GM18870 (cell line): ENCODE measurements at regions not wholly inside any gene's neighbourhood (a gene's known extent, or its start where the extent isn't known, plus 50 kb on each side); places are given as distances from the start of the nearest gene placed in this dataset.
"Not testable (repeated sequence)": the region's sequence is repeated elsewhere in the genome, so short reads cannot be mapped to it uniquely, and the experiment has no call there.

Source experiments
- ATAC-seq: cut with Tn5 transposase; IDR thresholded peaks from one replicate; pipeline ENCODE4 v1.9.1; 2021; ENCODE audit warnings: moderate library complexity; ENCODE audit not compliant: unreplicated experiment

DNA sequence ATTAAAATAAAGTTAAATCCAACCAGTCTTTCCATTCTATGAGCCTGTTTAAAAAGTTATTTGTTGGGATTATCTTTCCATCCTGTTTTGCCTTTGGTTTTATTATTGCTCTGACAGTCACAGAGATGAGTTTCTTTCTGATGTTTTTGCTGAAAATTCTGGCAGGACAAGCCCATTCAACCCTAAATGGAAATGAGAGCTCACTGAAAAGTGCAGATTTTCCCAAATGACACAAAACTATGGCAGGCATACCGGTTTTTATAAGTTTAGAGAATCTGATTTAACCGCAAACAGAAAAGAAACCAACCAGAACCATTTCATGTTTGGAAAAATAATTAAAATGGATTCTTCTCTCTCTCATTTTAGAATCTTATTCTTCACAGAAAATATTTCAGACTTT is 238.1 kb upstream of the SGO1 start:
- ATAC-seq, result no peak

DNA sequence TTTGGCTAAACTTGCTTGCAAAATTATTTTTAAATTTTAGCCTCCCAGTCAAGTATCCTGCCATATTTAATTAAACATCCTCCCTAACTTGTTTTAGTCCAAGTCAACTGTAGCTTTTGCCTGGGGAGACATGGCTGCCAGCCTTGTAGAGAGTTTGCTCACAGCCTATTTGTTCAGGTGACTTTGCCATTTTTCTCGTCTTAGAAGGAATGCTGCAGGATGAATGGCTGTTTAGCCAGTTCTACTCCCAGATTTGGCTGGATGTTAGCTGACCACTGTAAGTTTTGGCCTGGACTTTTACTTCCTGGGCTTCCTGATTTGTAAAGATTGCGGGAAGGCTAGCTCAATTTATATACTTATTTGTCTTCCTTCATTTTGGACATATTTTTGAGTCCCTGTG is 236.4 kb upstream of the SGO1 start:
- ATAC-seq, result no peak

DNA sequence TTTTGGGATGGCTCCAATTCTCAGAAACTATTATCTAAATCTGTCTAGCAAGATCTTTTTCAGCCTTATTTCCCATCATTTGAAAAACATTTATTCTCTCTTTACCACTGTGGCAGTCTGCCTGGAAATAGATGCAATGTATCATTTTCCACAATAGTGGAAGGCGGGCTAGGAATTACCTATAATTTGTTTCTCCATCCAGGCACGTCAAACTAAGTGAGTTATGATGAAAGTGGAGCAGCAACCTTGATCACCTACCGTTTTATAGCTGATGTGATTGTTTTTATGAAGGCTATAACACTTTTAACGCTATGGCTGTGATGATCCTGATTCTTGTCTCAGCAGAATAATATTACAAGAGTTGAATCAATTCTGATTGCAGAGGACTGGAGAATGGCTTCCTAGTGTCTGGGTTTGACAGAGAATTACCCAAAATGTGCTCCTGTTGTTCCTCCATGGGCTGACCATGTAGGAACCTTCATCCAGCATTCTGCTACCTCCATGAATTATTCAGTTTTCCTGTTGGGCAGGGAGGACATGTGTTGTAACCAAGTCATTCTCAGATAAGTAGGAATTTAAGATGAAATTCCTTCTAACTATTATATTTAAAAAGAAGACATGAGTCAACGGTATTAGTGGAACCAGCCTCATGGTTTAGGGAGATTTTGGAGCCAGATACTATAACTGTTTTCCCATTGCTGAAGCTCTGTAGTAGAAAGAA is 231.5 kb upstream of the SGO1 start:
- ATAC-seq, result no peak

DNA sequence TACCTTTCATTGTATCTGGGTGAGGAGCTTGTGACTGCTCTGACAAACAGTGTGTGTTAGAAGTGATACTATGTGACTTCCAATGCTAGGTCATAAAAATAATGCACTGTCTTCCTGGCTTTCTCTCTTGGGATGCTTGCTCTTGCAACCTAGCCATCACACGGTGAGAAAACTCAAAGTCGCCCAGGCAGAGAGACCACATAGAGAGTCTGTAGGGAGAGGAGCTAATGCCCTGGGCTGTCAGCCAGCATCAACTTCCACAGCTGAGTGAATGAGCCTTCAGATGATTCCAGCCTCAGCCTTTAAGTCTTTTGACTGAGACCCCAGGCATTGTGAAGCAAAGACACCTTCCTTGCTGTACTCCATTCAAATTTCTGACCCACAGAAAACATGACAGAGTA is 220.6 kb upstream of the SGO1 start:
- ATAC-seq, result no peak

DNA sequence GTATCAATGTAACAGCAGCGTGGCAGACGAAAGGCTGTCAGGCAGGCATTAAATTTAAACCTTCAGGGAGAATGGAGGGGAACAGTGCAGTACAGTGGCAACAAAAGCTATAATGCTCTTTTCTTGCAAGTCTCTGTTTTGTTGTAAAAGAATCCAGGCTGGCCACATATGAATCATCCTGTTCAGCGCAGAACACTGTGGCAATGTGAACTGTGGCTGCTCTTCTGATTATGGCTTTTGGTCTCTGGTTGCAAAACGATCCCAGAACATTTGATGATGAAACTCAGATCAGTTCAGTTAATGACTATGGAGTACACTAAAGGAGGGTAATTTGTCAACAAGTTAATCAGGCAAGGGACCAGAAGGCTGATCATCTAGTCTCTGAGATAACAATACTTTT is 219.7 kb upstream of the SGO1 start:
- no peak for ATAC-seq

DNA sequence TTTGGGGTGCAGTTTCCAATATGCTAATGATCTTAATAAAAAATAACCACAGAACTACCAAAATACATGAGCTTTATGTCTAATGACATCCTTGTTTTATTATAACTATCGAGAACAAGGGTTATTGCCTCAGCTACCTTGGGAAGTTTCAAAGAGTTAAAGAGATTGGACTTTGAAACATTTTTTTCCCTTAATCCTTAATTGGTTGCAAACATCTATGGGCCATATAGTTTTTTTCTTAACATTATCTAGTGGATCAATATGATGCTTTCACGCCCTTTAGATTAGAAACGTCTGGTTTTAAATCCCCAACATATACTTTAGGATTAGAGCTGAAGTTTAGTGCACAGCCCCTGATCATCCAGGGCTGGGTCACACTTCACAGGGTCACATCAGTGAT is 219.2 kb upstream of the SGO1 start:
- no peak for ATAC-seq

DNA sequence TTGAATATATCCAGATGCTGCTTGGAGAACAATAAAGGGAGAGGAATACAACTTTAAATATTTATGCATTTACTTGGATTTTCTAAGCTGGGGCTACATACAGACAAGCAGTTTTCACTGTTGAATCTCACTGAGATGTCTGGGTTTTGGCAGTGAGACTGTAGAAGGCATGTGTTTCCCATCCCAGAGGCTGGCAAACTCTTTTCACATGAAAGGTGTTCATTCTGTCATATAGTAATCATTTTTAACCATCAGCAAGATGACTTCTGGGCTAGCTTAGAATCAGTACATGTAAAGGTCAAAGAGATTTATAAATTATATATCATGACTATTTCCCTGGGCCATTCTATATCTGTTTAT is 218.7 kb upstream of the SGO1 start:
- no peak for ATAC-seq

DNA sequence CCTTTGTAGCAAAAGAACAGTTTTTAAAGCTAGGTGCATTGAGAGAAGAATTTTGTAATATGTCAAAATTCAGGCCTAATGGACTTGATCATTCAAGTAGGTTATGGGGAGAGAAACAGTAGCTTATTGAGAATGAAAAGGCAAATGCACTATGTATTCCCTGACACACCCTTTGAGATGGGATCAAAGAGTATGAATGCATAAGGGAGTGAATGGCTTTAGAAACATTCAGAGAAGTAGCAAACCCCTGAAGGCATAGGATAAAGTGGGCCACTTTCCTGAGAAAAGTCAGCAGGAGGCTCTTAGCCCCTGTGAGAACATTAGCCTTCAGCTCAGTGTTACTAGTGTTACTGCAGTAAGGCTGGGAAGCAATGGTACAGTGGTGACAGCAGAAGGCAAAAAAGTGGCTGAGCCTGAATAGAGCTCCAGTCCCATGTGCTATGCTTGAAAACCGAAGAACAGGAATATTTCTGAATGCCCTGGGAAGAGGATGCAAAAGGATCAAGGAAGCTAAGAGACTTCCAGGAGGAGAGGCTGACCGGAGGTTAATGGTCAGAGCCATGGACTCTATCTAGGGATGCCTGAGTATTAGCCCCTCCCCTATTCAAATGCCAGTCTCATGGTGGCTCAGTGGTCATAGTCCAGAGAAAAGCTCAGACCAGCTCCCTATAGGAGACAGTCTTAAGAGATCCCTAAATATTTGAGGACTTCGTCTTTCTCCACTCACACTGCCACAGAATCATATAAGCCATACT is 218.2 kb upstream of the SGO1 start:
- no peak for ATAC-seq

DNA sequence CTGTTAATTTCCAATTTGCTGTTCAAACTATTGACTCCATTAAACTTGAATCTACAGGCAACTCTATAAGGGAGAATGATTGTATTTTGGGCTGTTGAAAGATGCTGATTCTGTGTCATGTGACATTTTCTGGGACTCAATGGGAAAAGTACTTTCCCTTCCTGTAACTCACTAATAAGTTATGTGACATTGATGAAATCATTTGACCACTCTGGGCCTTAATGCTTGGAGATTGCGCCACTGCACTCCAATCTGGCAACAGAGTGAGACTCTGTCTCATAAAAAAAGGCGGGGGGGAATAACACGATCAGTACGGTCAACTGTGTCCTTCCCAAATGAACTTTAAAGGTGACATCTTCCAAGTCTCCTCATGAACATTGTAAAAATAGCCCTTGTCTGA is 215.2 kb upstream of the SGO1 start:
- no peak for ATAC-seq

DNA sequence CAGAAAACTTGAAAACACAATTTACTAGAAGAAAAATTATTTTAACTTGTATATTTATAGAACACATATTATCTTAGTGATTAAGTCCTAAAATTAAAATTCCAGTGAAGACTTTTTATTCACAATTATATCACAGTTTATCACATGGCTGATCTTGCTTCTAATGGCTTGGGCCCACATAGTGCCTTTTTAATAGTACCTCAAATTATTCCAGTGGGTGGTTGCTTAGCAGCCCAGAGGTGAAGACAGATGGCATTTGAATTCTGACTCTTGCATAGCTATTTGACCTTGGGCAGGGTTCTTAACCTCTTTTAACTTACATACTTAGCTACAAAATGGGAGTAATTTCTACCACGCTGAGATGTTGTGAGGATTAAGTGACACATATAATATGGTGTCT is 214.7 kb upstream of the SGO1 start:
- ATAC-seq, result no peak

DNA sequence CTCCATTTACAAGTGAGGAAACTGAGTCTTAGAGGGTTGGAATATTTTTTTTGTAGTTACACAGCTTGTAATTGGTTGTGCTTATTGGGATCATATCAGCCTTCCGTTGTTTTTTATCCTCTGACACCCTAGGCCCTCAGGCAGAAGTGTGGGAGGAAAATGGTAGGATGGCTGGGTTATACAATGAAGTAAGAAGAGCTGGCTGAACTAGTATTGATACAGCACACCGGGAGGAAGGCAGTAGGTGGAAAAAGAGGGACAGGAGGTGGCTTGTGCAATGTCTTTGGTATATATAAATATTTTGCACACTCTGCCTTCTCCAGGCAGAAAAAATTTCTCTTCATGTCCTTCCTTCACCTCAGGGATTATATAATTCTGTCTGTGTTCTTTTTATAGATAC is 214.3 kb upstream of the SGO1 start:
- no peak for ATAC-seq

DNA sequence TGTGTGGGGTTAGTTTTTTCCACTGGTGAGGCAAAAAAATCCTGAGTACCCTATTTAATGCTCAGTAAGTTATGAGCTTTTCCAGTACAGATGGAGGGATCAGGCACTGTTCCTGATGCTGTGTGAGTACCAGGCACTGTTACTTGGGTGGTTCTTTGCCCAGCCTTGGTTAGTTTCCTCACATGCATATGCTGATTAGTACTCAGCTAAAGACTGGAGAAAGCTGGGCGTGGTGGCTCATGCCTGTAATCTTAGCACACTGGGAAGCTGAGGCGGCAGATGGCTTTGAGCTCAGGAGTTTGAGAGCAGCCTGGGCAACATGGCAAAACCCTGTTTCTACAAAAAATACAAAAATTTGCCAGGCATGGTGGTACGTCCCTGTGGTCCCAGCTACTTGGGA is 210.3 kb upstream of the SGO1 start:
- ATAC-seq, result no peak

DNA sequence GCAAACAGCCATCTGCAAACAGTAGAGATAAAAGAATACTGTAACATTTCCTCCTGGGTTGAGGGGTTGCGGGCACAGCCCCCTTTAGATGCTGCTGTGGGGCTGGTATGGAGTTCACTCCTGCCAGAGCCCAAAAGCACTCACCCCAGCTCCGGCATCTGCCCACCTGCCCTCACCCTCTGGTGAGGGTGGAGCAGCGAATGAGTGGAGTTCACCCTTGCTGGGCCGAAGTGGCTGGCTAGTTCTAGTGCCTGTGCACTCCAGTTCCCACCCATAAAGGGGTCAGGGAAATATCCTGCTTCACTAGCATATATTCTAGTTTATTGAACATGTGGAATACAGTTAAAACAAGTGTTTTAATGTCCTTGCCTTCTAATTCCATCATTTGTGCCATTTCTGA is 209.7 kb upstream of the SGO1 start:
- ATAC-seq, result no peak

DNA sequence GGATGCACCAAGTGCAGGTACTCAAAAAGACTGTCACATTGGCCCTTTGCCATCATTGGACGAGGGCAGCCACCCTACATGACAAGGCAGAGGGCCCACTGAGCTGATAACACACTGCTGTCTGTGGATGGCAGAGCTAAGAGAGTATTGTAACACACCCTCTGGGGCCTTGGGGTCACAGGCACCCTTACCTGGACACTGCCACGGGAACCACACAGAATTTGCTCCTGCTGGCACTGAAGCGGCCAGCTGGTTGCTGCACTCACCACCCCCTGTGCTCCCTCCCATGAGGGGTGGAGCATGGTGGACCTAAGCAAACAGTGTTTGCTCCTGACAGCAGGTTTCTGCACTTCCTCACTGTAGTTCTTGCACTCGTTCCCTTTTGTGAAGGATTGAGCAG is 208.2 kb upstream of the SGO1 start:
- no peak for ATAC-seq

DNA sequence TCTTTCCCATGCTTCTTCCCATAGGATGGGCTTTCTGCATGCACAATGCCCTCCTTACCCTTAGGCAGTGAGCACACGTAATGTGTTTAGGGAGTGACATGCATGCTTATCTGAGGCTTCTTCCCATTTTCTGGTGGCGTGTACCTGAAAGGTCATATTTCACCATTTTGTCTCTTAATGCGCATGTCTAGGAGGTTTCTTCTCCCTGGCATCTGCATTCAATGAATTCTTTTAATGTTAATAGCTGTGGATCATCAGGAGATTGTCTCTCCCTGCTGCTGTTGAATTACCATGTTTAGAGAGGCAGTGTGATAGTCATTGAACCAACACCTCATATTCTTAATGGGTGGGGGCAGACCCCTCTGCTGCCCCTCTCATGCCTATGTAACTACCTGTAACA is 205.6 kb upstream of the SGO1 start:
- no peak for ATAC-seq

DNA sequence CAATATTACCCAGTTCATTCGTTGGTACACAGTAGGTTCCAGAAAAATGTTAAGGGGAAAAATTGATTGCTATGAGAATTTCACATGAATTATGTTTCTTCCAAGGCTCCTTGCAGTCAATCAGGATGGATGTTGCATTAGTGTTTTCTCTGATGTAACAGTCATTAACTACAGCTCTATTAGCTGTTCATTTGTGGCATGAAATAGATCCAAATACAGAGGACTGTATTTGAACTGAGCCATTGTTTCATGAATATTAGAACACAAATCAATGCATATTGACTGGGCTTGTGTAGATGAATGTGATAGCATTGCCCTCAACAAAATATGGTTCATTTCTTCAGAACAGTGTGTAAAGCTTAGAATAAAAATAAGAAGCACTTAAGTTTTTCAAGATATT is 203.0 kb upstream of the SGO1 start:
- no peak for ATAC-seq

DNA sequence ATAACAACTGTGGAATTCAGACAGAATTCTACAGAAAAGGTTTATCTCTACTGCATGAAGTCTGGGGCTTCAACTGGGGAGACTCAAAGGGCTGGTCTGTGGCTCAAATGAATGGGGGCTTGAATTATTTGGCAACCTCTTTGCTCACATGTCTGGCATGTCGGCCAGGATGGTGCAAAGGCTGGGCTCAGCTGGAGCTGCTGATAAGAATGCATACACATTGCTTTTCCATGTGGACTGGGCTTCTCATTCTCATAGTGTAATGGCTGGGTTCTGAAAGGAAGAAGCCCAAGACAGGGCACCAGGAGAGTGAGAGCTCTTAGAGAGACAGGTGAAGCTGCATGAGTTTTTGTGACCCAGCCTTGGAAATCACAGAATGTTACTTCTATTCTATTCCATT is 194.3 kb upstream of the SGO1 start:
- ATAC-seq, result no peak

DNA sequence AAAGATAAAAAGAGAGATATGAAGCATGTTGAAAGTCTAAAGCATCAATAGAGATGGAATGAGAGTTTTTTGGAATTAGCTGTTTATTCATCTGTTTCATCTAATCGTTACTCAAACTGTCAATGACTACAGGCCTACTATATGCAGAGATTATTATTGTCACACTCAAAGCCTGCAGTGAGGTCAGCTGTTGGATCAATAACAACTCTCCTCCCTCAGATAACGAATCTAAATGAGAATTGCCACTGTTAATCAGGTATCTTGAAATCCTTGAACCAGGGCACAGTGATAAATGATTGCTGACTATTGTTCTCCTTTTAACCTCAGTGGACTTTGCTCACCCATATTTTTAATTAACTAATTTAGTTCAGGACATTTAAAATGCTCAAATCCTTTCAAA is 192.3 kb upstream of the SGO1 start:
- ATAC-seq, result no peak

DNA sequence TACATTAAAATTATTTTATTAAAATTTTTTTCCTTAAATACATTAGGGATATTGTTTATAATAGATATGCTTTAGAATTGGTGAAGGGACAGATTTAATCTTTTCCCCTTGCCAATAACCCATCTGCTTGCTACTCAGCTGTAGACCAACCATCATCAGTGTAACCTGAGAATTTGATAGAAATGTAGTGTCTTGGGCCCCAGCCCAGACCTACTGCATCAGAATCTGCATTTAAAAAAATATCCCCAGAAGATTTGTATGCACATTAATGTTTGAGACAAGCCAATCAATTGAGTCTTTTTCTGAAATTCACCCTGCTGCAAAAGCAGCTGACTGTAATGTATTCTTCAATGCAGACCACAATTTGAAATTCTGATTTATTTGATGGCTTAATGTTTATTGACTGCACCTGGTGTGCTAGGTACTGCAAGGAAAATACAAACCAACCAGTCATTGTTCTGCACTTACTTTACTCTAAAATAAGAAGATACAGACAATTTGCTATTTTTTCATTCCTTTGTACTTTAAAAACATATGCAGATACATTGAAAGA is 190.7 kb upstream of the SGO1 start:
- ATAC-seq, result no peak

DNA sequence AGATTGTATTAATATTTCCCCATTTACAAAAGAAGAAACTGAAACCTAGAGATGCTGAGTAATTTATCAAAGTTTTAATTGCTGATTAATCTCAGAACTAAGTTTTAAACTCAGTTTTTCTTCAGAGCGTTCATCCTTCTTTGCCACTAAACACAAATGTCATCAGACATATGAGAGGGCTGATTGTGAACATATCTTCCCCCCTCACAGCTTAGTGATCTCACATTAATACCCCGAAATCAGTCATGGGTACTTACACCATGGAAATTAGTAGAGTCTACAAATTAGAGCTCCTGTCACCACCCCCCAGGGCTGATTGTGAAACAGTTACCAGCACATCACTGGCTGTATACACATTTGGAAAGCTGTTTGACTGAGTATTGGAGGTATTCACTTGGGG is 189.3 kb upstream of the SGO1 start:
- ATAC-seq, result peak; percentile 45

DNA sequence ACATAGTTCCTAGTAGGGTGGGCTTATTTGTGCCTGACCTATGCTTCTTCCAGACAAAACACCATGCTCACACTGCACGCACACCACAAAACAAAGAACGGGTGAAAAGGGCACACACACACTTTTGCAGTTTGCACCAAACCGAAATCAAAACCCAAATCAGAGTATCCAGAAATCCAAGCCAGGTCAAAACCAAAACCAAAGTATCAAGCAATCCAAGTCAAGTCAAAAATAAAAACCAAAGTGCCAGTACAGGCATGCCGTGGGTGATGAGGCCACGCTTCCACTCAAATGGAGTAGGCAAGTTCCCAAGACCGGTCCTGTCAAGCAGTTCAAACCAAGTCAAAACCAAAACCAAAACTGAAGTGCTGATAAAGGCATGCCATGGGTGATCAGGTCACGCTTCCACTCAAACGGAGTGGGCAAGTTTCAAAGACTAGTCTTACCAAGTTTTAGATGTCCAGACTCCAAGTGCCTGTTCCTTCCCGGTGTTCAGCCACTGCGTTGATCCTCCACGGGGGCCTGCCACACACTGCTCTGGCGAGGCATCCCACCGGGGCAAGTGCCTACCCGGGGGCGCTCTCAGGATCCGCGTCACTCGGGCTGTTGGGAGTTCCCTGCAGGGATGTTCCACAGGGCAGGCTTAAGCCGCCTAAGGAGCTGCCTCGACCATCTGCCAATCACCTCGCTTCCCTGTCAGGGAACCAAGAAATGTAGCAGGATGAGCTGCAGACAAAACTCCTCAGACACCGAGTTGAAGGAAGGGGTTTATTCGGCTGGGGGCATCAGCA is 184.5 kb upstream of the SGO1 start:
- not testable (repeated sequence) for ATAC-seq

DNA sequence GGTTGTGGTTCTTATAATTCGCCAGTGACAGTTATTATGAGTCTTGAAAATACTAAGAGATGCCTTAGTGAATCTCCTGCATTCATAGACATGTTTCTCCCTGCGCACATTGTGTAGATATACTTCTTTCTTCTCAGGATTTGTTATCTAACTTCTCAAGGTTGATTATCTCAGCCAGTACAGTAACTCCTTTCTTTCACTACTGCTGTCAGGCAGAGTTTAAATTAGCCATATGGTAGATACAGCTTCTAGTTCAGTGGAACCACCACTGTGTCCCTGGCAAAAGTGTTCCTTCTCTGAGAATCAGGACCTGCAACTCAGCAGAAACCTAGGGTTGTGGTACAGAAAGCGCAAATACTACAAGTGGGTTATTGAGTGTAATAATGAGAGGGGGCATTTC is 175.0 kb upstream of the SGO1 start:
- no peak for ATAC-seq
